Esophagus squamous epithelium (tissue), 5 donors: ENCODE measurements at regions not wholly inside any gene's neighbourhood (a gene's known extent, or its start where the extent isn't known, plus 50 kb on each side); places are given as distances from the start of the nearest gene placed in this dataset.
"Not testable (repeated sequence)": the region's sequence is repeated elsewhere in the genome, so short reads cannot be mapped to it uniquely, and the experiment has no call there.

ENCODE experiments used
- DNase-seq: peaks from one replicate; lab custom pipeline; 2025; lab: John Stamatoyannopoulos, UW
- H3K27ac ChIP-seq, 4 donors: fragments of 200-600 bp; sonication (generic); one replicate each; pipeline ENCODE4 v1.5.1; 2016 to 2019; ENCODE audit warnings: mild to moderate bottlenecking in 1 of 4
- H3K27me3 ChIP-seq, 4 donors: fragments of 200-600 bp; sonication (generic); 1 replicate in 3 of 4; 2 replicates in 1 of 4; pipeline versions ENCODE4 v1.5.1 to v1.6.0; 2017 to 2021; ENCODE audit warnings: antibody characterized with exemption in 1 of 4
- H3K36me3 ChIP-seq, 3 donors: fragments of 200-600 bp; sonication (generic); one replicate each; pipeline ENCODE4 v1.5.1; 2016 to 2019
- H3K4me1 ChIP-seq, 3 donors: fragments of 200-600 bp; sonication (generic); one replicate each; pipeline ENCODE4 v1.5.1; 2017 to 2019
- H3K4me3 ChIP-seq, 4 donors: fragments of 200-600 bp; sonication (generic); 1 replicate in 3 of 4; 2 replicates in 1 of 4; pipeline ENCODE4 v1.5.1; 2016 to 2019; ENCODE audit warnings: mild to moderate bottlenecking in 2 of 4, moderate library complexity in 1 of 4
- H3K9me3 ChIP-seq, 3 donors: fragments of 200-600 bp; sonication (generic); one replicate each; pipeline ENCODE4 v1.5.1; 2016 to 2019
- POLR2A ChIP-seq, 4 donors: fragments of 450-650 bp; IDR thresholded peaks; one replicate each; pipeline ENCODE4 v1.6.1; 2017; ENCODE audit warnings: antibody characterized with exemption in 4 of 4, mild to moderate bottlenecking in 4 of 4, moderate library complexity in 3 of 4
- WGBS, 2 donors: methylation state at CpG; one replicate each; pipeline ENCODE4 v1.1.5; 2018; 5-methylcytosine and 5-hydroxymethylcytosine counted together
- intact Hi-C: fragments of 100-400 bp; cut with DNase I; formaldehyde crosslinking; loops from one replicate; pipeline ENCODE4 v1.15.0; 2022
- TF ChIP-seq, protein P1 (sequence below), 6 experiments: fragments of 450-650 bp in 4 of 6; fragments of 200-600 bp in 2 of 6; sonication (generic) in 2 of 6; IDR thresholded peaks; one replicate each; pipeline ENCODE4 v1.5.1; 2016 to 2019; ENCODE audit warnings: antibody characterized with exemption in 6 of 6, mild to moderate bottlenecking in 4 of 6, moderate library complexity in 4 of 6
- donor health status: DM: yes; HTN: yes; CAD: no.

DNA sequence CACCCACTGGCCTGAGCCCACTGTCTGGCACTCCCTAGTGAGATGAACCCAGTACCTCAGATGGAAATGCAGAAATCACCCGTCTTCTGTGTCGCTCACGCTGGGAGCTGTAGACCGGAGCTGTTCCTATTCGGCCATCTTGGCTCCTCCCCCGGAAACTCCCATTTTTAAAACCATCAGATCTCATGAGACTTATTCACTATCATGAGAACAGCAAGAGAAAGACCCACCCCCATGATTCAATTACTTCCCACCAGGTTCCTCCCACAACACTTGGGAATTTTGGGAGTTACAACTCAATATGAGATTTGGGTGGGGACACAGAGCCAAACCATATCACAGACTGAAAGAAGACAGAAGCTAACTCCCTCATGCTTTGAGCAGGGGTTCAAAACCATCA lies 134.5 kb downstream of the SLC39A8 start:
- H3K4me1 ChIP-seq, H3K27me3 ChIP-seq, DNase-seq, H3K27ac ChIP-seq, H3K4me3 ChIP-seq, H3K9me3 ChIP-seq, H3K36me3 ChIP-seq, intact Hi-C loops: not testable (repeated sequence)
- 84 to 100% methylated on average over 3 to 6 of the region's 6 CpGs for whole genome bisulfite sequencing, 2 donors

DNA sequence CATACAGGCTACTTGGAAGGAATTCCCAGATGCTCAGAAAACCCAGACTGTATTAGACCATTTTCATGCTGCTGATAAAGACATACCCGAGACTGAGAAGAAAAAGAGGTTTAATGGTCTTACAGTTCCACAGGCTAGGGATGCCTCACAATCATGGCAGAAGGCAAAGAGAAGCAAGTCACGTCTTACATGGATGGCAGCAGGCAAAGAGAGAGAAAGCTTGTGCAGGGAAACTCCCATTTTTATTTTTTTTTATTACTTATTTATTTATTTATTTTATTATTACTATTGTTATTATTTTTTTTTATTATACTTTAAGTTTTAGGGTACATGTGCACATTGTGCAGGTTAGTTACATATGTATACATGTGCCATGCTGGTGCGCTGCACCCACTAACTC lies 140.6 kb downstream of the SLC39A8 start:
- H3K9me3 ChIP-seq, H3K4me1 ChIP-seq, H3K27me3 ChIP-seq, DNase-seq, H3K36me3 ChIP-seq, H3K27ac ChIP-seq, H3K4me3 ChIP-seq, intact Hi-C loops: not testable (repeated sequence)
- WGBS, 2 donors: 86 to 92% methylated on average over 2 to 3 of the region's 3 CpGs

- Histone ChIP-seq H3K9me3 (no peaks in the 10 kb centered on the region), H3K4me1 (peaks cover 0 to 5% (median 0%) of the 10 kb centered on the region in 3 donors), H3K36me3 (no peaks in the 10 kb centered on the region), H3K27ac (no peak overlapping the region), H3K27me3 (no peaks in the 10 kb centered on the region), H3K4me3 (no peak overlapping the region)
- intact Hi-C loops: no loop called here
- TF ChIP-seq, protein P1, sequence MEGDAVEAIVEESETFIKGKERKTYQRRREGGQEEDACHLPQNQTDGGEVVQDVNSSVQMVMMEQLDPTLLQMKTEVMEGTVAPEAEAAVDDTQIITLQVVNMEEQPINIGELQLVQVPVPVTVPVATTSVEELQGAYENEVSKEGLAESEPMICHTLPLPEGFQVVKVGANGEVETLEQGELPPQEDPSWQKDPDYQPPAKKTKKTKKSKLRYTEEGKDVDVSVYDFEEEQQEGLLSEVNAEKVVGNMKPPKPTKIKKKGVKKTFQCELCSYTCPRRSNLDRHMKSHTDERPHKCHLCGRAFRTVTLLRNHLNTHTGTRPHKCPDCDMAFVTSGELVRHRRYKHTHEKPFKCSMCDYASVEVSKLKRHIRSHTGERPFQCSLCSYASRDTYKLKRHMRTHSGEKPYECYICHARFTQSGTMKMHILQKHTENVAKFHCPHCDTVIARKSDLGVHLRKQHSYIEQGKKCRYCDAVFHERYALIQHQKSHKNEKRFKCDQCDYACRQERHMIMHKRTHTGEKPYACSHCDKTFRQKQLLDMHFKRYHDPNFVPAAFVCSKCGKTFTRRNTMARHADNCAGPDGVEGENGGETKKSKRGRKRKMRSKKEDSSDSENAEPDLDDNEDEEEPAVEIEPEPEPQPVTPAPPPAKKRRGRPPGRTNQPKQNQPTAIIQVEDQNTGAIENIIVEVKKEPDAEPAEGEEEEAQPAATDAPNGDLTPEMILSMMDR (IDR thresholded peaks at IDR 0.05): no peak
- no peak for TF ChIP-seq POLR2A (IDR thresholded peaks at IDR 0.05)
- no peak for DNase-seq
- 17% methylated on average over 3 of the region's 3 CpGs for WGBS, 2 donors
Measured at GRCh38 chr4:102196221-102196620, 149.1 kb downstream of the SLC39A8 start.

DNA sequence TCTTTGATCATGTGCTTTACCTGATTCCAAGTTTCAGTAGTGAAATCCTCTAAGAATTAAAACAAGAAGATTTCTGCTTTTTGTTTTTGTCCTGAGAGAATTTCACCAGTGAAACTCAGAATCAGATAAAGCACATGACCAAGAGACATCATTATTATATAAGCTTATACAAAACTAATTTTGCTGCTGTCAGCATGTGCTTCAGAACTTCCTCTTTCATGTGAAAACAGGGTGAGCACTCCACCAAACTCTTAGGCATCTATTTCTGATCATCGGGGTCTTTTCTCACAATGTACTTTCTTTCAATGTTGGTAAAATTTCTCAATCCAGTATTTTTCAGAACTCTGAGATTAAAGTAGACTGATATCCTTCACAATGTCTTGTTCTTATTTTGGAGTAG lies 152.1 kb downstream of the SLC39A8 start:
- intact Hi-C loops: no loop called here
- Histone ChIP-seq H3K4me1 (peaks cover 0 to 5% (median 0%) of the 10 kb centered on the region in 3 donors), H3K27me3 (no peaks in the 10 kb centered on the region), H3K4me3 (no peak overlapping the region), H3K9me3 (no peaks in the 10 kb centered on the region), H3K27ac (no peak overlapping the region), H3K36me3 (no peaks in the 10 kb centered on the region)
- no peak for TF ChIP-seq POLR2A (IDR thresholded peaks at IDR 0.05)
- TF ChIP-seq, protein P1 (IDR thresholded peaks at IDR 0.05): no peak
- no peak for DNase-seq
- 75 to 82% methylated on average over 1 of the region's 1 CpG for WGBS, 2 donors

- no peaks in the 10 kb centered on the region for H3K9me3 ChIP-seq
- no peaks in the 10 kb centered on the region for H3K36me3 ChIP-seq
- TF ChIP-seq, protein P1 (IDR thresholded peaks at IDR 0.05): no peak
- TF ChIP-seq POLR2A (IDR thresholded peaks at IDR 0.05): no peak
- peaks cover 0 to 7% (median 0%) of the 10 kb centered on the region in 4 donors for H3K27me3 ChIP-seq
- DNase-seq: no peak
- H3K4me1 ChIP-seq: peaks cover 0 to 1% (median 0%) of the 10 kb centered on the region in 3 donors
- no peak overlapping the region for H3K27ac ChIP-seq
- 0 to 28% methylated on average over 1 of the region's 1 CpG for WGBS, 2 donors
- no peak overlapping the region for H3K4me3 ChIP-seq
- intact Hi-C loops: no loop called here
Measured at GRCh38 chr4:102180046-102180445, 165.2 kb downstream of the SLC39A8 start.

GRCh38 chr4:102174719-102175189 lies 170.5 kb downstream of the SLC39A8 start:
- Histone ChIP-seq H3K36me3 (no peaks in the 10 kb centered on the region), H3K9me3 (no peaks in the 10 kb centered on the region), H3K27ac (no peak overlapping the region), H3K4me3 (no peak overlapping the region), H3K4me1 (peaks cover 0 to 12% (median 0%) of the 10 kb centered on the region in 3 donors), H3K27me3 (peaks cover 0 to 7% (median 0%) of the 10 kb centered on the region in 4 donors)
- WGBS, 2 donors: 31% methylated on average over 2 of the region's 2 CpGs
- TF ChIP-seq, protein P1 (IDR thresholded peaks at IDR 0.05): no peak
- no peak for TF ChIP-seq POLR2A (IDR thresholded peaks at IDR 0.05)
- no peak for DNase-seq
- intact Hi-C loops: no loop called here
